HEK293T (cell line): ENCODE measurements at regions not wholly inside any gene's neighbourhood (a gene's known extent, or its start where the extent isn't known, plus 50 kb on each side); places are given as distances from the start of the nearest gene placed in this dataset.

ENCODE experiments used
- CTCF ChIA-PET: fragments of 350-600 bp; formaldehyde crosslinking; extraction: SDS; loops from one replicate; lab custom pipeline; 2021; ENCODE audit warnings: antibody characterized with exemption, inconsistent platforms; lab: Yijun Ruan, JAX
- POLR2A ChIA-PET: fragments of 350-600 bp; formaldehyde crosslinking; extraction: SDS; loops from one replicate; lab custom pipeline; 2020; ENCODE audit warnings: antibody characterized with exemption, inconsistent platforms; lab: Yijun Ruan, JAX
- DNase-seq: peaks from one replicate; pipeline ENCODE4 v3.0.0; 2012; ENCODE audit warnings: mixed read lengths; ENCODE audit errors: extremely low spot score
- ARNT ChIP-seq: fragments of 450-650 bp; IDR thresholded peaks from 2 replicates; pipeline ENCODE4 v1.6.1; 2017; ENCODE audit warnings: mild to moderate bottlenecking
- BHLHE40 ChIP-seq: fragments of 450-650 bp; IDR thresholded peaks from 2 replicates; pipeline ENCODE4 v1.6.1; 2016; ENCODE audit warnings: mild to moderate bottlenecking, moderate library complexity, borderline replicate concordance
- CTBP1 ChIP-seq: fragments of 450-650 bp; IDR thresholded peaks from 2 replicates; pipeline ENCODE4 v1.6.1; 2016; ENCODE audit warnings: borderline replicate concordance
- ELF4 ChIP-seq: fragments of 450-650 bp; IDR thresholded peaks from 2 replicates; pipeline ENCODE4 v1.6.1; 2017; ENCODE audit warnings: antibody characterized with exemption
- FOXA1 ChIP-seq: fragments of 450-650 bp; IDR thresholded peaks from 2 replicates; pipeline ENCODE4 v1.6.1; 2016; ENCODE audit warnings: mild to moderate bottlenecking
- FOXK2 ChIP-seq: fragments of 450-650 bp; IDR thresholded peaks from 2 replicates; pipeline ENCODE4 v1.6.1; 2016; ENCODE audit warnings: mild to moderate bottlenecking
- FOXM1 ChIP-seq: fragments of 450-650 bp; IDR thresholded peaks from 2 replicates; pipeline ENCODE4 v1.6.1; 2017; ENCODE audit warnings: mild to moderate bottlenecking, borderline replicate concordance
- HDGF ChIP-seq: fragments of 450-650 bp; IDR thresholded peaks from 2 replicates; pipeline ENCODE4 v1.6.1; 2017; ENCODE audit warnings: antibody characterized with exemption, borderline replicate concordance
- L3MBTL2 ChIP-seq: fragments of 450-650 bp; conservative IDR thresholded peaks from 2 replicates; pipeline ENCODE4 v1.6.1; 2016; ENCODE audit warnings: mild to moderate bottlenecking
- LEF1 ChIP-seq: fragments of 450-650 bp; IDR thresholded peaks from 2 replicates; pipeline ENCODE4 v1.6.1; 2017; ENCODE audit warnings: mild to moderate bottlenecking, borderline replicate concordance
- NFRKB ChIP-seq: fragments of 450-650 bp; IDR thresholded peaks from 2 replicates; pipeline ENCODE4 v1.6.1; 2016; ENCODE audit warnings: mild to moderate bottlenecking, moderate library complexity
- SP1 ChIP-seq: fragments of 450-650 bp; IDR thresholded peaks from 2 replicates; pipeline ENCODE4 v1.6.1; 2017
- SUZ12 ChIP-seq: fragments of 450-650 bp; IDR thresholded peaks from 2 replicates; pipeline ENCODE4 v1.6.1; 2016; ENCODE audit warnings: mild to moderate bottlenecking
- TARDBP ChIP-seq: fragments of 450-650 bp; IDR thresholded peaks from 2 replicates; pipeline ENCODE4 v1.6.1; 2016
- ZNF384 ChIP-seq: fragments of 450-650 bp; IDR thresholded peaks from 2 replicates; pipeline ENCODE4 v1.6.1; 2016
- TF ChIP-seq, protein P1 (sequence below): fragments of 450-650 bp; IDR thresholded peaks from 2 replicates; pipeline ENCODE4 v1.6.1; 2016

DNA sequence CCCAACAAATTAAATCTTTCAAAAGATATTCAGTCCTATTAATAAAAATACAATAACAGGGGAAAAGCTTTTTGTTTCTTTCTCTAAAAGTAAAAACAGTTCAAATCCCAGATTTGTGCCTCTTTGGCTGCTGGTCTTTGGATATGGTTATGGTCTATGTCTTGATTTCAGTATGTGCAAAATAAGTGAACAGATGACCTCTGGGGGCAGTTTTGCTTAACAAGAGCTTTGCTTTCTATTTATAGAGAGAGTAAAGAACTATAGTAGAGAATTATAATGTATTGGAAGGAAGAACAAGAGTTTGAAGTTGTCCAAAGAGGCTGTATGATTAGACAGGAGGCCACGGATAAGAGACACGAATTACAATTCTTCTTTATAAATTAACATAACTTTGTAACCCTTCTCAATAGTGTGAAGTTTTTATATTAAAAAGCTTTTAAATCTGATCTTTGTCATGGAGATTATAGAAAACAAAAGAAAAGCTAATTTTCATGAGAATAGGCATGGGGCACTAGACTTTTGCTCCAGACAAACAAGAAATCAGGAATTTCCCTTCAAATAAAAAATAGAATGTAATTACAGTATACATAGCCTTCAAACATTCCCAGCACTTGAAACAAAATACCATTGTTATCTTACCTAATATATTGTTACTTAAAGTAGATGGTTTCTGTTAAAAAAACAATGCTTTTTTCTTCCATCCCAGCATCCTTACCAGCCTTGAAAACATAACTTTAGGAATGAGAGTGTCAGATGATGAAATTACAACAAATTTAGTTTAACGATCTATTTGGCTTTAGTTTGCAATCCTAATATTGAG is 432.7 kb upstream of the ARHGEF26 start:
- ChIA-PET CTCF (no interaction called here), POLR2A (no interaction called here)
- DNase-seq = no peak
- TF ChIP-seq ARNT (no peak), ZNF384 (no peak), CTBP1 (no peak), LEF1 (no peak), L3MBTL2 (no peak)

DNA sequence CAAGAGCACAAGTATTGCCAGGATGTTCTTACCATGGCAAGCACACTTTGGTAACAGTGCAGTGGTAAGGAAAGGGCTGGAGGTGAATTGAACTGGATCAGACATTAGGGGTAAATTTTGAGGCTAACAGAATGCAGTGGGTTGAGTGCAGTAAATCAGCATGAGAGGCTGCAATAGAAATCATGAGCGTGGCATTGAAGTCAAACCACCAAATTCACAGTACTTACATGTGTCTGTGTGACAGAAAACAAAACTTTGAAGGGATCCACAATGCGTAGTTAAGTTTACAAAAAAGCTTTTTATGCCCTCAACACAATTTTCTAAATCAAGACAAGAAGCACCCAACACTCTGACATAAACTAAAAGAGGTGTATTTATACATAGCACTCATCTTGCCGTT is 428.0 kb upstream of the ARHGEF26 start:
- DNase-seq = no peak
- ChIA-PET CTCF (no interaction called here), POLR2A (no interaction called here)
- TF ChIP-seq TARDBP (no peak), NFRKB (no peak), LEF1 (no peak), BHLHE40 (no peak), SP1 (no peak), SUZ12 (no peak), ELF4 (no peak), L3MBTL2 (no peak), HDGF (no peak), CTBP1 (no peak)
- TF ChIP-seq, protein P1, sequence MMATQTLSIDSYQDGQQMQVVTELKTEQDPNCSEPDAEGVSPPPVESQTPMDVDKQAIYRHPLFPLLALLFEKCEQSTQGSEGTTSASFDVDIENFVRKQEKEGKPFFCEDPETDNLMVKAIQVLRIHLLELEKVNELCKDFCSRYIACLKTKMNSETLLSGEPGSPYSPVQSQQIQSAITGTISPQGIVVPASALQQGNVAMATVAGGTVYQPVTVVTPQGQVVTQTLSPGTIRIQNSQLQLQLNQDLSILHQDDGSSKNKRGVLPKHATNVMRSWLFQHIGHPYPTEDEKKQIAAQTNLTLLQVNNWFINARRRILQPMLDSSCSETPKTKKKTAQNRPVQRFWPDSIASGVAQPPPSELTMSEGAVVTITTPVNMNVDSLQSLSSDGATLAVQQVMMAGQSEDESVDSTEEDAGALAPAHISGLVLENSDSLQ = no peak

DNA sequence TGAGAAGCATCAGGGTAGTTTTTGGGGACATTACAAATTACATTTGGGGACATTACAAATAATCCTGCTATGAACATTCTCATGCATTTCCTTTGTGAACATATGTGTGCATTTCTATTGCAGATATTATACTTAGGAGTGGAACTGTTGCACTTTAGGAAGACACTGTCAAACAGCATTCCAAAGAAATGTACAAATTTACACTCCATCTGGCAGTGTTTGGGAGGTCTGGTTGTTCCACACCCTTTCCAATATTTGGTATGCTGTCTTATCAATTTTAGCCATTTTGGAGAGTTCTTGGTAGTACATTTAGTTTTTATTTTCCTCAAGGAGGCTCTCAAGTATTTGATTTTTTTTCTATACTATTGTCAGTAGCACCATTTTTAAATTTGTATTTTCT is 419.1 kb upstream of the ARHGEF26 start:
- ChIA-PET POLR2A (no interaction called here), CTCF (no interaction called here)
- DNase-seq = no peak
- TF ChIP-seq FOXA1 (no peak), BHLHE40 (no peak), SUZ12 (no peak), SP1 (no peak), FOXM1 (no peak), L3MBTL2 (no peak), TARDBP (no peak), HDGF (no peak), NFRKB (no peak), ARNT (no peak)
- TF ChIP-seq, protein P1 = no peak

DNA sequence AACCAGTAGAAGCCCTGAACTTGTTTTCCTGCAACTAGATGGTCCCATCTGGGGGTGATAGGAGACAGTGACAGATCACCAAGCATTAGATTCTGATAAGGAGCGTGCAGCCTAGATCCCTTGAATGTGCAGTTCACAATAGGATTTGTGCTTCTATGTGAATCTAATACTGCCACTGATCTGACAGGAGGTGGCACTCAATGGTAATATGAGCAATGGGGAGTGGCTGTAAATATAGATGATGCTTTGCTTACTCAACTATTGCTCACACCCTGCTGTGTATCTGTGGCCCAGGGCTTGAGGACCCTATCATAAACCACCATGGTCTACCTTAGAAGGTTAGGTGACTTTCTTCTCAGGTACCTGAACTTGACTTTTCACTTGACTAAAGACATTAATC is 417.1 kb upstream of the ARHGEF26 start:
- ChIA-PET CTCF (no interaction called here), POLR2A (no interaction called here)
- no peak for DNase-seq
- TF ChIP-seq NFRKB = no peak
- TF ChIP-seq FOXK2 = no peak
- TF ChIP-seq BHLHE40 = no peak
- TF ChIP-seq TARDBP = no peak
- no peak for TF ChIP-seq ARNT
- TF ChIP-seq SP1 = no peak
- no peak for TF ChIP-seq HDGF
- TF ChIP-seq ELF4 = no peak
- no peak for TF ChIP-seq FOXA1
- TF ChIP-seq SUZ12 = no peak
- TF ChIP-seq ZNF384 = no peak
- TF ChIP-seq, protein P1 = no peak
- TF ChIP-seq L3MBTL2 = no peak
- no peak for TF ChIP-seq LEF1
- TF ChIP-seq FOXM1 = no peak

DNA sequence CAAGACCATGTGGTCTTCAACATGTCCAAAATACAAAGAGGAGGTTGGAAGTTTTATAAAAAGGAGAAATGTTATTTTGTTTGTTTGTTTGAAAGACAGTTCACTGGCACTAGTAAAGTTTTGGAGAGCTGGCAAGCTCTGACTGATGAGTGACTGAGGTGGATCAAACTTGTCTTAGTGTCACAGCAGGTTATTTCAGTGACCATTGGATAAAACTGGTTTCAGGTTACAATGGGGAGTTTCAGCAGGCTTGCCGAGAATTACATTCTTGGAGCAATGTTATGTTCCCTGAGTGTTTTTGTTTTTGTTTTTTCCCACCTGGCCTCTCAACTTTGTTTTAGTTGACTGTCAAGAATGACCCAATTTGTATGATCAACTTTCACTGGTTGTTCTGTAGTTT is 414.5 kb upstream of the ARHGEF26 start:
- TF ChIP-seq SP1 (no peak), CTBP1 (no peak), FOXK2 (no peak), NFRKB (no peak), ELF4 (no peak), HDGF (no peak), ARNT (no peak), SUZ12 (no peak), ZNF384 (no peak), FOXM1 (no peak)
- ChIA-PET CTCF (no interaction called here), POLR2A (no interaction called here)
- no peak for DNase-seq

DNA sequence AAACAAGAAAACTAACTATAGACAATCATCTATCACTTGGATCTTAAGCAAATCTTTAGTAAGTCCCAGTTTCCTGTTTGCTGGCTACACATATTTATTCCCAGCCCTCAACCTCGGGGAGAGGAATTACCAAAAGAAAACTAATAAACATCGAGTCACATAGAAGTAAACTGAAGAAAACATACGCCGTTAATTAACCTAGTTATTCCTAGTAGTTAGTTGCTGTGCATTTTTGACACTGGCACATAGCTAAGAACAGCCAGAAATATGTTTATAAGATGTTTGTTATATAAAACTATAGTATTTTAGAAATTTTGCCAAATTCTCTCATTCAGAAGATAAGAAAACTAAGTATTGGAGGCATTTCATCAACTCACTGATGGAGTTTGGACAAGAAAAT is 407.2 kb upstream of the ARHGEF26 start:
- ChIA-PET CTCF (no interaction called here), POLR2A (no interaction called here)
- TF ChIP-seq FOXK2 (no peak), NFRKB (no peak), ZNF384 (no peak), TARDBP (no peak), L3MBTL2 (no peak), ARNT (no peak), BHLHE40 (no peak), FOXM1 (no peak), ELF4 (no peak), SUZ12 (no peak), CTBP1 (no peak), LEF1 (no peak), HDGF (no peak), SP1 (no peak), FOXA1 (no peak)
- TF ChIP-seq, protein P1 = no peak
- no peak for DNase-seq
